ENCODE measurements at regions not wholly inside any gene's neighbourhood (a gene's known extent, or its start where the extent isn't known, plus 50 kb on each side); places are given as distances from the start of the nearest gene placed in this dataset.
"Not testable (repeated sequence)": the region's sequence is repeated elsewhere in the genome, so short reads cannot be mapped to it uniquely, and the experiment has no call there.

- no peak for DNase-seq (ENCODE audit: extremely low read depth in 1 of 2, low read depth in 1 of 2)
Observed at GRCh38 chrX:151042842-151043241, 59.7 kb downstream of the HMGB3 start.

GRCh38 chrX:151066373-151066772 lies 83.2 kb downstream of the HMGB3 start:
- not testable (repeated sequence) for DNase-seq (ENCODE audit: extremely low read depth in 1 of 2, low read depth in 1 of 2)

DNA sequence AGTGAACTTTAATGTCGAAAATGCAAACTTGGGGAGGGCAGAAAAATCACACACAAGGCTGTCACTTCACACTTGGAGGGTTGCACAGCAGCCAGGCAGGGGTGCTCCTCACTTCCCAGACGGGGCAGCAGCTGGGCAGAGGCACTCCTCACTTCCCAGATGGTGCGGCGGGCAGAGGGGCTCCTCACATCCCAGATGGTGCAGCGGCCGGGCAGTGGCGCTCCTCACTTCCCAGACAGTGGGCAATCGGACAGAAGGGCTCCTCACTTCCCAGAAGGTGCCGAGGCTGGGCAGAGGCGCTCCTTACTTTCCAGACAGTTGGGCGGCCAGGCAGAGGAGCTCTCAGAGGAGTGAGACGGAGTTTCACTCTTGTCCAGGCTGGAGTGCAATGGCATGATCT lies 90.6 kb downstream of the HMGB3 start:
- no peak for DNase-seq (ENCODE audit: extremely low read depth in 1 of 2, low read depth in 1 of 2)

DNA sequence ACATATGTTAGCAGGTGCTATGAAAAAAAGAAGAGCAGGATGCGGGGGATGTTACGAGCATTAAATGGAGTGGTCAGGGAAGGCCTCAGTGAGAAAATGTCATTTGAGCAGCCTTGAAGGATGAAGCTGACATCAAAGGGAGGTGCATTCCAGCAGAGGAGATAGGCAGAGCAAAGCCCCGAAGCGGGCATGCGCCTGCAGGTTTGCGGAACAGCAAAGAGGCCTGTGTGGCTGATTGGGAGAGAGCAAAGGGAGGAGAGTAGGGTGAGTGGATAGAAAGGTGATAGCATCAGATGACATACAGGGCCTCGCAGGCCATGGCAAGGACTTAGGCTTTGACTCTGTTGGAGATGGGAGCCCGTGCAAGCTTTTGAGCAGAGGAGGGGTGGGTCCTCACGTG lies 95.4 kb upstream of the GPR50 start:
- no peak for DNase-seq (ENCODE audit: extremely low read depth in 1 of 2, low read depth in 1 of 2)

DNA sequence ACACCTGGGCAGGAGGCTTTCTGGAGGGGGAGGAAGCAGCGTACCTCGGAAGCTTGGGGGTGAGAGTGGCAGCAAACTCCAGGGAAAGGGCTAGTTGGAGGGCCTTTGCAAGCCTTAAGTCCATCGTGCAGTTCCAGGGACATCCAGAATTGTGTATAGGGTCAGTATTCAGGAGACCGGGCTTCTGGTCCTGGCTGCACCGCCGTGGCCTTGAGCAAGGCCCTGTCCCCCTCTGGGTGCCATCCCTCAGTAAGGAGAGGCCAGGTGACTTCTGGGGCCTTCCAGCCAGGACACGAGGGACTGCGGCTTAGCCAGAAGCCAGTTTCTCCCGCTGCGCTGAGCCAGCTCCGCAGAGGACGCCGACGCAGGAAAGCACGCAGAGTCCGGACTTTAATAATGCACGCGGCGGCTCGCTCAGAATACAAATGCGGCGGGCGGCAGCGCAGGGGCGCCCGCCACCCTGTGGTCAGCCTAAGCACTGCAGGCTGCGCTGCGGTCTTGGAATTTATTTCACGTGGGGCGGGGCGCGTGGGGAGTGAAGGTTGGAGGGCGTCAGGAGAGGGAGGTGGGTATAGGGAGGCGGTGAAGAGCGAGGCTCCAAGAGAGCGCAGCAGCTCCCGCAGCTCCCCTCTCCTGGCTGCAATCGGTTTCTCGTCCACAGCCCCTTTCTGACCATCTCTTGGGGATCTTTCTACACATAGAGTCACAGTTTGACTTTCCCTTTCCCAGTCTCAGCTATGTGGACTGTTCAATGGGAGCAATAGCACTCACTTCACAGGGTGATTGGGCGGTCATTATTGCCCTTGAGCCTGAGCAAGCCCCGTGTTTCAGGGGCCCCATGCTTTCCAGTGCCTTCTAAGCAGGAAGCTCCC lies 94.1 kb upstream of the GPR50 start:
- peak; percentile 11 to 20 for DNase-seq (ENCODE audit: extremely low read depth in 1 of 2, low read depth in 1 of 2)

DNA sequence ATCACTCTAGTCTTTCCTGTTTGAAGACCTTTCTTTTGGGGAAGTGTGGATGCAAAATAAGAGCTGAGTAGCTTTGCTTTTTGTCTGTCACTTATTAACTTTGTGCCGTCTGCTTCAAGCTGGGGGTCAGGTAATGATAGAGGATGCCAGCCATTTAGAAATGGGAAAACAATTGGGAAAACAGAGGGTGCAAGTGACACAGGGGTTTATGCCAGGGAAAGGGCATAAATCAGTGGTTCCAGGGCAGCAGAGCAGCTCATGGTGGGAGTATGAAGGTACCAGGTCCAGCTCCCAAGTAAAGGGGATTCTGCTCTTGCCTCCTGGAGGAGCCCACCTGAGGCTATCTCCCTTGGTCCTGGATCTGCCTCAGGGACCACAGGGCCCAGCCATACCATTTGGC lies 91.9 kb upstream of the GPR50 start:
- DNase-seq (ENCODE audit: extremely low read depth in 1 of 2, low read depth in 1 of 2) = no peak

DNA sequence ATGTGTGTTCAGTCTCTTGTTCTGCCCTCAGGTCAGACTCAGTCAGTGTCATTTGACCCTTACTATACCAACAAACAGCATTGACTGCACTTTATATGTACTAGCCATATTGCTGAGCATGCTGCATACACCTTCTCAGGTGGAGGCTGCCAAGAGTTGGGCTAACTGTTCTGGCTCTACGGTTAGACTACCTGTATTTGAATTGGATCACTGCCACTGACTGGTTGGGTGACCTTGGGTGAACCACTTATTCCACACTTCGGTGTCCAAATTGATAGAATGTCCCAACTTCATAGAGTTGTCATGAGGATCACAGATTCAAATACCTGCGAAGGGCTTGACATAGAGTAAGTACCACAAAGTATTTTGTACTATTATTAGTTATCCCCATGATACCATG lies 91.2 kb upstream of the GPR50 start:
- no peak for DNase-seq (ENCODE audit: extremely low read depth in 1 of 2, low read depth in 1 of 2)

DNA sequence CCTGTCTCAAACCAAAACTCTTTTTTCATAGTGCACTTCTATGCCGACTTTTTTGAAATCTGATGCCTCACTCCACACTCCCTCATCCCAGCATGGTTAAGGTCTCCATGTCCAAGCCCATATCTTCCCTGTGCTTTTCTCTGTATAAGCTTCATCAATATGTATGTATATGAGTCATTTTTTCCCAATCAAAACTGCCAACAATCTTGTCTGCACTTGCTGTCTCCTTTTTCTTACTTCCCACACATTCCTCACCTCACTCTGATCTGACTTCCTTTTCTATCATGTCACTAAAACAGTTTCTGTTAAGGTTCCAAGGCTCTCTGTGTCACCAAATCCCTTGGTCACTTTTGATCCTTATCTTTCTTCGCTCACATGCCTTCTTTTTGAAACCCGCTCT lies 88.2 kb upstream of the GPR50 start:
- no peak for DNase-seq (ENCODE audit: extremely low read depth in 1 of 2, low read depth in 1 of 2)

- no peak for DNase-seq (ENCODE audit: extremely low read depth in 1 of 2, low read depth in 1 of 2)
Observed at GRCh38 chrX:151099001-151099400, 77.4 kb upstream of the GPR50 start.

DNA sequence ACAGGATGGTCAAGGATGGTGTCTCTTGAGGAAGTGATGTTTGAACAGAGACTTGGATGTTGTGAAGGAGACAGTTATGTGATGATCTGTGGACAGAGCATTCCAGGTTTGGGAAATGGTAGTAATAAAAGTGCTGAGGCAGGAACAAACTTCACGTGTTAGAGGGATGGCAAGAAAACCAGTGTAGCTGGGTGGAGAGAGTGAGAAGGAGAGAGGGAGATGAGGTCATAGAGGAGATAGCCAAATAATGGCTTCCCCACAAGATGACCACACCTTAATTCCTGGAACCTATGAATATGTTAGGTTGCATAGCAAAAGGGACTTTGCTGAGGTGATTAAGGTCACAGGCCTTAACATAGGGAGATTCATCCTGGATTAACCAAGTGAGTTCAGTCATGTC lies 75.6 kb upstream of the GPR50 start:
- DNase-seq (ENCODE audit: extremely low read depth in 1 of 2, low read depth in 1 of 2) = no peak

DNA sequence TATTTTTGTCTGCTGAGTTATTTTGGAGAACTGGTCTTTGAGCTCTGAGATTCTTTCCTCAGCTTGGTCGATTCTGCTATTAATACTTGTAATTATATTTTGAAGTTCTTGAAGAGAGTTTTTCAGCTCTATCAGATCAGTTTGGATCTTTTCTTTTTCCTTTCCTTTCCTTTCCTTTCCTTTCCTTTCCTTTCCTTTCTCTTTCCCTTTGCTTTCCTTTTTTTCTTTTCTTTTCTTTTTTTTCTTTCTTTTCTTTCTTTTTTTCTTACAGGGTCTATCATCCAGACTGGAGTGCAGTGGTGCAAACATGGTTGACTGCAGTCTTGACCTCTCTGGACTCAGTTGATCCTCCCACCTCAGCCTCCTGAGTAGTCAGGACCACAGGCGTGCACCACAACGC lies 63.2 kb upstream of the GPR50 start:
- DNase-seq (ENCODE audit: extremely low read depth in 1 of 2, low read depth in 1 of 2) = not testable (repeated sequence)
